SW 1271 (cell line): ENCODE measurements at regions not wholly inside any gene's neighbourhood (a gene's known extent, or its start where the extent isn't known, plus 50 kb on each side); places are given as distances from the start of the nearest gene placed in this dataset.

Source experiments
- DNase-seq, 2 experiments: peaks; one replicate each; lab custom pipeline; 2025; lab: John Stamatoyannopoulos, UW

- no peak for DNase-seq
Observed at GRCh38 chr6:103047567-103047966, 1654.1 kb downstream of the GRIK2 start.

DNA sequence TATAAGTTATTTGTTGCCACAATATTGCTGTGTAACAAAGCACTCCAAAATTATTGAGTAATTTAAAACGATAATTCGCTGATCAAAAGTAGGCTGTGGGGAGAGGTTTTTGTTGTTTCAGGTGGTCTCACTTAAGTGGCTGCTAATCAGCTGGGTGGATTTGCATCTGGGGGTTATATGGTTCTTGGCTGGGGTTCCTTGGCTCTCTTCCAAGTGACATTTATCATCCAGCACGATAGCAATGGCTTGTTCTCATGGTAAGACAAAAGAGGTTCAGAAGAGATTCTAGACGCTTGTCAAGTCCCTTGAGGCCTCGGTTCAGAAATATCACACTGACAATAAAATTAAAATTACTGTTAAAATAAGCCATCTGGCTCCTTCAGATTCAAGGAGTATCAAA lies 1648.8 kb downstream of the GRIK2 start:
- no peak for DNase-seq

- no peak for DNase-seq
Observed at GRCh38 chr6:103036846-103037245, 1643.3 kb downstream of the GRIK2 start.

DNA sequence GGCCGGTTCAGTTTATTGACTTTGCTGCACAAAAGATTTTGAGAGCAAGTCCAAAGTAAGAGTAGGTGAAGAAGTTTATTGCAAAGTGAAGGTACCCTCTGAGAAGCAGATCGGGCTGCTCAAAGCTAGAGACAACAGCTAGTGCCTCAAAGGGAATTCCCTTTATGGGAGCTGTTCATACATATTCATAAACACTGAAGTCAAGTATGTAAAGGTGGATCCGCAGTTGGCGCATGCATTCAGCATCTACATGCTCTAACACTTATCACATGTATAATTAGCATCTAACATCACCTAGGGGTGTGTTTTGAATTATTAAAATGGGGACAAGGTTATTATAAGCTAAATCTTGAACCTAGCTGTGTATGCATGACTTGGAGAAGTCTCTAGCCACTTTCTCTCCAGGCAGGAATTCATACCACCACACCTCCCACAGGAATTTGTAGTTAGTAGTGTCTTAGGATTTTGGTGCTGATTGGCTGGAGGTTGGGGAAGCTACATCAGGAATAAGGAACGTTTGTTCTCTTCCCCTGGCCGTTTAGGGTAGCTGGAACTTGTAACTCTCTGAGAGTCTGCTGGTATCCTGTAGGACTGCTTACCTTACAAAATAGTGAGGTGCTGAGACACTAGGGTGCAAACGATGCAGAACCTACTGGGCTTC lies 1633.9 kb downstream of the GRIK2 start:
- DNase-seq, result no peak

DNA sequence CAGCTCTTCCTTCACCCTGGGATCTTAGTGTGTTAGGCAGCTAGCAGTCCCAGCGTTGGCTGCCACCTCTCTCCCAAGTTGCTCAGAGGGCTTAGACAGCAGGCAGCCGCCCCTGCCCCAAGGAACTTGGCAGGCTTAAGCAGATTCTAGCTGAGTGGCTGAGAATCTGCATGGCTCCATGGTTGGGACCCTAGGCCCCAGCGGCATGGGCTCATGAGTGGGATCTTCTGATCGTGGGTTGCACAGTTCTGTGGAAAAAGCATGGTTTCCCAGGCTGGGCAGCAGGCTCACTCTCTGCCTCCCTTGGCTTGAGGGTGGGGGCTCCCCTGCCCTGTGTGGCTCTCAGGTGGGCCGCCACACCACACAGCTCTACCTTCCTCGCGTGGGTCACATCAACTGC lies 1624.9 kb downstream of the GRIK2 start:
- no peak for DNase-seq

DNA sequence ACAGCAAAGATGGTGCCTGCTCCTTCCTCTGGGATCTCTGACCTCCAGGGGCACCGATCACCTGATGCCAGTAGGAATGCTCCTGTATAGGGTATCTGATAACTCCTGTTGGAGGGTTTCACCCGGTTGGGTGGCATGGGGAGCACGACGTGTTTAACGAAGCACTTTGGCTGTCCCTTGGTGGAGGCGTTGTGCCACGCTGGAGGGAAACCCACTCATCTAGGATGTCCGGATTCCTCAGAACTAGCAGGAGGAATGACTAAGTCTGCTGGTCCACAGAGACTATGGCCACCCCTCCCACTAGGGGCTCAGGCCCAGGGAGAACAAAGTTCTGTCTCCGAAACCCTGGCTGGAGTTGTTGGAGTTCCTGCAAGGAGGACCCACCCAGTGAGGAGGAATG lies 1624.4 kb downstream of the GRIK2 start:
- no peak for DNase-seq

DNA sequence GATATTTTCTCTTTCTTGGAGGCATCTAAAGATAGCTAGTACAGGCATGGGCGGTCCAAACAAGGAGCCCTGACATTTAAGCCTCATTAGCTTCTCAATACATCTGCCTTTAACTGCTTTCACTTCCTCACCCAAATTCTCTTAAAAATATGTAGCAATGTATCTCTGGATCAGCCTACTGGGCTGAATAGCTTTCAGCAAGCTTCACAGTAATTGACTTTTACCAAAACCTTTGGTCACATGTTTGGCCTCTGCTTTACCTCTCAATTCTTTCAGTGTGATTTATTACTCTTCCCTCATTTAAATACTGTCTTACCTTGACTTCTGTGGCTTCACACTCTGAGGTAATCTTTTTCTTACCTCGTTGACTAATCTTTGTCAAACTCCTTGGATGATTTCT lies 1618.1 kb downstream of the GRIK2 start:
- DNase-seq, result no peak

- DNase-seq, result no peak
Observed at GRCh38 chr6:103002282-103002681, 1608.8 kb downstream of the GRIK2 start.

GRCh38 chr6:103001724-103002123 lies 1608.2 kb downstream of the GRIK2 start:
- DNase-seq, result no peak

DNA sequence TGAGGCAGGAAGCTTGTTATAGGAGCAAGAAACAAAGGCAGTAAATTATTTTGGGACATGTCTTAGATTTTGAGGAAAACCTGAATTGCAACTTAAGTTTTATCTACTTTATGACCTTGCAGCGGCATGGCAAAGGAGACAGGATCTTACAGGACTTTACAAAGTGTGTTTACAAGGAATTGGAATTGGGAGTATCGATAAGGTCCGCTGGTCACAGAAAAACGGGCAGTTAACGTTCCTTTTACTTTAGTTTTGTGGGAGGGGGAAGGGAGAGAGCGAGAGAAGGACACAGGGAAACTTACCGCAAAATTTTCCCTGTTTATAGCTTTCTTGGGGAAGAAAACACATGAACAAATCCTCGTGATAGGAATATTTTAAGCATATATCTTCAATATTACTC lies 1607.2 kb downstream of the GRIK2 start:
- DNase-seq, result no peak

DNA sequence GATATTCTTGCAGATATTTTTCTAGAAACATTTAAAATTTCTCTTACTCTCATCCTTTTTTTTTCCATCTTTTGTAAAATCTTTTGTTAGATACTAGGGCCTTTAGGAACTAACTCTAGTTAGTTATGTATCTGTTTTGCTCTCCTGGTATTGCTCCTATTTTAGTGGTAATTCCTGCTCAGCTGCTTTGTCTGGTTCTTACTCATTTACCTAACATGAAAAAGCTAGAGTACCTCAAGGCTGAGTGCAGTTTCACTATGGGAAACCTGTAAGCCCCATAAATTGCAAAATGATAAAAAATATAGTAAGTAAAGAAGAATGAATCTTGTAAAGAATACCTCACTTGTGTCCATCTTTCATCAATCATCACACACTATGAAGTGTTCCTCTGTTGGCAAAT lies 1602.0 kb downstream of the GRIK2 start:
- no peak for DNase-seq

DNA sequence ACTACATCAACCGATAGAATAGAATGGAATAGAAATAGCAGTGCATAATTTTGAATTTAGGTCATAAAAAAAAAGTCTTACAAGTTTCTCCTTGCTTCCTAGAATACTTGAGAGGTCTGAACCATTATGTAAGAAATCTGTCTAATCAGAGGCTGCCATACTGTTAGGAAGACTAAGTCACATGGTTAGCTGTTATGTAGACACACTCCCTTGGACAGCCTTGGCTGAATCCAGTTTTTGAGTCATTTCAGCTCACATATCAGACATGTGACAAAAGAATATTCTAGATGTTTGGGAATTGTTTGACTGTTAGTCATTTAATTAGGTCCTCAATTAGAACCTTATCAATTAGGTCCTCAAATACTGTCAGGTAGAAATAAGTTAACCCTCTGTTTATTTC lies 1601.4 kb downstream of the GRIK2 start:
- no peak for DNase-seq

DNA sequence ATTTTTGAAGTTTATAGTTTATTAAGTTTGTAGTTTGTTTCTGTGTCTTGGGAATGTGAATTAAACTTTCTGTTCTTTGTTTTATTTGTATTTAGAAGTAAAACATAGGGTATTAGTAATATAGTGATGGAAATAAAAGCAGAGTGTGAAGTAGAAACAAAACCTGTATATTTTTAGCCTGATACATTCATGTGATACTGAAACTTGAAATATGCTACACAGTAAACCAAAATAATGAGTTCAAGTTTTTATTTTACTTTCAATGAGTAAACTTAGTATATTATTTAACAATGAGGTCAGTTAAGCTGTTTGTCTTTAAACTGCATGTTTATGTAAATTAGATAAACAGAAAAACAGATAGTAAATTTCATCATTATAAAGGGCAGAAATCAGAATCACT lies 1592.6 kb downstream of the GRIK2 start:
- no peak for DNase-seq

GRCh38 chr6:102984357-102984756 lies 1590.8 kb downstream of the GRIK2 start:
- DNase-seq, result no peak

GRCh38 chr6:102981490-102982015 lies 1588.0 kb downstream of the GRIK2 start:
- DNase-seq, result no peak

DNA sequence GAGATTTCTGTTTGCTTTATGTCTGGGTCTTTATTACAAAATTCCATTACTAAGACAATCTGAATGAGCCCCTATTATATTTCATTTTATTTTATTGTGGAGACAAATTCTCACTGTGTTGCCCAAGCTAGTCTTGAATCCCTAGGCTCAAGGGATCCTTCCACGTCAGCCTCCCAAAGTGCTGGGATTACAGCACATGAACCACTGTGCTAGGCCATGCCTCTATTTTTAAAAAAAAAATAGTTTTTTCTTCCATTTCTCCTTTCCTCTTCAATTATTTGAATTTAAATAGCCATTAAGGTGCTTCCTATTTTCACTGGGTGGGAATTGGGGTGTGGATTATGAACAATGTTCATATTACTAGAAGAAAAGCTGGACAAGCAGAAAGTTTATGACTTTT lies 1587.4 kb downstream of the GRIK2 start:
- DNase-seq, result no peak

DNA sequence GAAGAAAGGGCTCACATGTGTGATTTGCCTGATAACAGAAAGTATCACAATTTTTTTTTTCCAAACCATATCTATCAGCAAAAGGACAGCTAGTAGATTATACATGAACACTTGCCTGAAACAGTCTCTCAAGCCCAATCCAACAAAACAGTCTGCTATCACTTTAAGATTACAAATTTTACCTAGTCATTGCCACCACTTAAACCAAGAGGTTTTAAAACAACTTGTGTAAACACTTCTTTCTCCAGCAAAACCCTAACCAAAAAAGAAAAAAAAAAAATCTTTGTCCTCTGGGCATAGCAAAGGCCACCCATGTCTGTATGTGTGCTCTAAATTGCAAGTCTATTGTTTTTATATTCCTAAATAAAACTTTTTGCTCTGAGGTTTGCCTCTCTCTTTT lies 1568.4 kb downstream of the GRIK2 start:
- DNase-seq, result no peak

DNA sequence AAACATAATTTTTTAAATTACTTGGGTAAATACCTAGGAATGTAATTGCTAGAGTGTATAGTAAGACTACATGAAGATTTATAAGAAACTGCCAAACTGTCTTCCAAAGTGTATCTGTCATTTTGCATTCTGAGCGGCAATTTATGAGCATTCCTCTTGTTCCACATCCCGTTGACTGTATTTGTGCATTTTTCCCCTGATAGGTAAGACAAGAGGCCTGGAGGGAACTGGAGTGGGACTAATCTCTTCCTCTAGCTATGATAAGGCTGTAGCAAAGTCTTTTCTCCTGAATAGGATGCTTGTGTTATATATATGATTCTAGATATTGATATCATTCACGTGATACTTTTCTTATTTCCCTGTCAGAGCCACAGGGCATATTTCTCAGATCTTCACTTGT lies 1557.5 kb downstream of the GRIK2 start:
- no peak for DNase-seq

DNA sequence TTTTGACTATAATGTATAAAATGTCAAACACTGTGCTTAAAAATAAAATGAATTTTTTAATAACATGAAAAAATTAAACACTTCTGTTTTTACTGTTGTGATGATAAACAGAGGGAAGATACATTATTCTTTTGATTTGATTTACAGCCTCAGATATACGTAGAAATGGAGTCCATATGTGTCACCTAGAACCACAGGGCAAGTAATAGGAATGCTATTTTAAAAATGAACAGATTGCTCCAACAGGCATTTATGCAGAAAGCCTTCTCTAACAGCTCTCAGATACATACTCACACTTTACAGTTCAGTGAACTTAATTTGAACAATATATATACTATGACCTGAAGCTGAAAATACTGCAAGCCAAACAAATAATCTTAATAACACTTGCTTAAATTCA lies 1551.0 kb downstream of the GRIK2 start:
- DNase-seq, result no peak

- no peak for DNase-seq
Observed at GRCh38 chr6:102942206-102942605, 1548.7 kb downstream of the GRIK2 start.

- DNase-seq, result no peak
Observed at GRCh38 chr6:102936959-102937358, 1543.5 kb downstream of the GRIK2 start.

DNA sequence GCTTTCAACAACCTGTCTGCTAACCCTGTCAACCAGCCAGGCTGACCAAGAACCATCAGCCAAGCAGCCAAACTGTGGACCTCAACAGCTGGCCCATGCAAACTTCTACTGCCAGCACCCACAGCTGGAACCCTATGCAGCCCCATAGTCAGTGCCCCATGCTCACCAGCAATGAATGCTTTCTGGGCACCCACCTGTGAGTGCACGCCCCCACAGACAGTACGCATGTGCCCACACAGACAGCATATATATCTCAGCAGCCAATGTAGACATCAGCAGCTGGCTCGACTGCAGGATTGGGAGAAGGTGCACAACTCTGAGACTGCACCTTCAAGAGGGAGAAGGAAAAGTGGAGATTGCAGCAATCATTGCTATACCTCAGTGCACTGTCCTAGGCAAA lies 1534.6 kb downstream of the GRIK2 start:
- DNase-seq, result no peak

DNA sequence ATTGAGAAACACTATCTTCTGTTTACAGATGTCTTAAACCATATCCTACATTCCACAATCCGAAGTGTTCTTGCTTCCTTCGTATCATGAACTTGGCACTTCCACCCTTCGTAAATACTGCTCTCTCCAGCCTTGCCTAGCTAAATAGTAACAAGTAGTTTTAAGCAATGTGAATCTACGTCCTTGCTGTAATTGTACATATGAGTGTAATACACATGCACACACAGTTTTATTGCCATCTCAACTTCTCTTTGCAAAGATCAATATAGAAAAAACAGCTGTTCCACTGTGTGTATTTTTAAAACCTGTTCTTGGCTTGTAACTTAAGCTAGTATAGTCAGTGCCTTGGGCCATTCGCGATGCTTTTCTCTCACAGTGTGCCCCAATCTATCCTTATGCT lies 1524.7 kb downstream of the GRIK2 start:
- no peak for DNase-seq

GRCh38 chr6:102911571-102911970 lies 1518.1 kb downstream of the GRIK2 start:
- DNase-seq, result no peak
